CD14-positive monocyte (primary cell): ENCODE measurements at regions not wholly inside any gene's neighbourhood (a gene's known extent, or its start where the extent isn't known, plus 50 kb on each side); places are given as distances from the start of the nearest gene placed in this dataset.

Experiments used
- DNase-seq, 3 donors: peaks; one replicate each; pipeline ENCODE4 v3.0.0-alpha.2; 2011 to 2022
- H2AFZ ChIP-seq: 2 replicates; pipeline ENCODE4 v1.6.0; 2012; ENCODE audit warnings: mild to moderate bottlenecking, low read depth, low read length, inconsistent platforms; ENCODE audit not compliant: insufficient read depth, poor library complexity, severe bottlenecking
- H3K27ac ChIP-seq, 2 donors: 1 replicate in 1 of 2; 2 replicates in 1 of 2; pipeline ENCODE4 v1.5.1; 2012 to 2013; ENCODE audit warnings: low read length in 2 of 2, control low read depth in 1 of 2, inconsistent platforms in 1 of 2, low read depth in 1 of 2, mild to moderate bottlenecking in 1 of 2
- H3K27me3 ChIP-seq, 2 donors: one replicate each; pipeline versions ENCODE4 v1.6.0 to v1.6.1; 2011 to 2013; ENCODE audit warnings: low read length in 2 of 2; ENCODE audit not compliant: control insufficient read depth in 2 of 2, insufficient read depth in 2 of 2
- H3K36me3 ChIP-seq, 2 donors: replicated peaks in 1 of 2; 1 replicate in 1 of 2; 2 replicates in 1 of 2; pipeline versions ENCODE4 v1.5.1 to v1.6.1; 2012 to 2013; ENCODE audit warnings: low read length in 2 of 2, control low read depth in 1 of 2, inconsistent platforms in 1 of 2, mild to moderate bottlenecking in 1 of 2; ENCODE audit not compliant: insufficient read depth in 2 of 2, control insufficient read depth in 1 of 2
- H3K4me1 ChIP-seq, 2 donors: 1 replicate in 1 of 2; 2 replicates in 1 of 2; pipeline versions ENCODE4 v1.5.1 to v1.6.1; 2012 to 2013; ENCODE audit warnings: low read length in 2 of 2, control low read depth in 1 of 2, inconsistent platforms in 1 of 2, mild to moderate bottlenecking in 1 of 2, moderate library complexity in 1 of 2; ENCODE audit not compliant: insufficient read depth in 2 of 2, control insufficient read depth in 1 of 2
- H3K4me2 ChIP-seq: replicated peaks from 2 replicates; pipeline ENCODE3; 2012; ENCODE audit warnings: low read length, moderate library complexity, mild to moderate bottlenecking; ENCODE audit not compliant: poor library complexity, severe bottlenecking; ENCODE audit errors: extremely low read depth
- H3K4me3 ChIP-seq, 3 experiments: fragments of 200-600 bp in 1 of 3; sonication (generic) in 1 of 3; replicated peaks in 1 of 3; 1 replicate in 2 of 3; 2 replicates in 1 of 3; pipeline ENCODE4 v1.5.1; 2011 to 2013; ENCODE audit warnings: low read length in 3 of 3, mild to moderate bottlenecking in 3 of 3, control low read depth in 2 of 3, low read depth in 2 of 3, inconsistent platforms in 1 of 3, moderate library complexity in 1 of 3
- H3K79me2 ChIP-seq: 2 replicates; pipeline ENCODE4 v1.6.0; 2012; ENCODE audit warnings: mild to moderate bottlenecking, control low read depth, inconsistent platforms, low read length, moderate library complexity; ENCODE audit not compliant: insufficient read depth
- H3K9ac ChIP-seq: 2 replicates; pipeline ENCODE4 v1.6.0; 2017; ENCODE audit warnings: low read length, mild to moderate bottlenecking; ENCODE audit not compliant: insufficient read depth, poor library complexity, severe bottlenecking
- H3K9me3 ChIP-seq, 2 donors: replicated peaks in 1 of 2; 1 replicate in 1 of 2; 2 replicates in 1 of 2; pipeline versions ENCODE4 v1.5.1 to v1.6.1; 2012 to 2013; ENCODE audit warnings: low read length in 2 of 2, control low read depth in 1 of 2; ENCODE audit not compliant: control insufficient read depth in 1 of 2, insufficient read depth in 1 of 2
- H4K20me1 ChIP-seq: 2 replicates; pipeline ENCODE4 v1.6.0; 2012; ENCODE audit warnings: mild to moderate bottlenecking, low read length, control low read depth, moderate library complexity; ENCODE audit not compliant: insufficient read depth
- H3K27ac Mint-ChIP-seq, 7 donors: one replicate each; pipeline ENCODE4 v1.8.0; 2020; ENCODE audit warnings: mild to moderate bottlenecking in 7 of 7, mixed read lengths in 7 of 7, moderate library complexity in 6 of 7, inconsistent platforms in 2 of 7
- H3K27me3 Mint-ChIP-seq, 3 donors: one replicate each; pipeline ENCODE4 v1.8.0; 2021 to 2022; ENCODE audit warnings: low read depth in 3 of 3, mild to moderate bottlenecking in 3 of 3, mixed read lengths in 3 of 3, moderate library complexity in 3 of 3, inconsistent platforms in 1 of 3
- H3K36me3 Mint-ChIP-seq, 2 donors: one replicate each; pipeline ENCODE4 v1.8.0; 2020; ENCODE audit warnings: mixed read lengths in 2 of 2, inconsistent platforms in 1 of 2, mild to moderate bottlenecking in 1 of 2
- H3K4me1 Mint-ChIP-seq: one replicate; pipeline ENCODE4 v1.8.0; 2020; ENCODE audit warnings: mild to moderate bottlenecking, mixed read lengths
- H3K4me3 Mint-ChIP-seq, 2 donors: one replicate each; pipeline ENCODE4 v1.8.0; 2020; ENCODE audit warnings: mild to moderate bottlenecking in 2 of 2, mixed read lengths in 2 of 2, moderate library complexity in 1 of 2
- H3K9me3 Mint-ChIP-seq, 7 donors: one replicate each; pipeline ENCODE4 v1.8.0; 2020 to 2022; ENCODE audit warnings: mixed read lengths in 7 of 7, mild to moderate bottlenecking in 6 of 7, moderate library complexity in 6 of 7, inconsistent platforms in 2 of 7
- CTCF ChIP-seq: fragments of 200-600 bp; IDR thresholded peaks from one replicate; pipeline ENCODE4 v1.8.0; 2022; ENCODE audit warnings: antibody characterized with exemption, mild to moderate bottlenecking
- WGBS: methylation state at CpG from one replicate; pipeline ENCODE4 v1.1.5; 2013; ENCODE audit warnings: missing lambda C conversion rate; ENCODE audit not compliant: insufficient coverage; 5-methylcytosine and 5-hydroxymethylcytosine counted together
- intact Hi-C, 2 donors: fragments of 100-400 bp; cut with micrococcal nuclease; formaldehyde crosslinking; loops; one replicate each; pipeline versions ENCODE4 v1.15.0 to v1.15.1; 2023

DNA sequence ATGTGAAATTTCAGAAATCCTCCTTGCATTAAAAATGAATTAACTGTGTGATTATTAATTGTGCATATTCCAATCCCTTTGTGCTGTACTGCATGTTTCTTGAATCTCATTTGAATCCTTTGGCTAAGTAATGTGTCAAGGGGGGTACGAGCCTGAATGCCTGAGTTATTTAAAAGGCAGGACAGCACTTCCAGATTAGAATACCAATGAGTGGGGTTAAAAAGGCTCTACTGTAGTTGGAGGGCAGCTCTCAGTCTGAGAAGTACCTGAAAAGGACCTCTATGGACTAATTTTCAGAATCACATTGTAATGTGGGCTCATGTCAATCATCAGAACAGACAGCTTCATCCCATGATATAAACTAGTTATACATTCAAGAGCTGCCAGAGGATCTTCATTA is 423.0 kb downstream of the GRB14 start:
- H3K36me3 ChIP-seq = no peaks in the 10 kb centered on the region
- WGBS = 80% methylated on average over 1 of the region's 1 CpG

GRCh38 chr2:164190700-164191099 is 430.6 kb downstream of the GRB14 start:
- H3K4me3 Mint-ChIP-seq = no peak overlapping the region
- intact Hi-C loops = no loop called here
- peaks cover 0 to 2% (median 0%) of the 10 kb centered on the region in 3 donors for H3K27me3 Mint-ChIP-seq
- Histone ChIP-seq H3K79me2 (no peaks in the 10 kb centered on the region), H3K27me3 (no peaks in the 10 kb centered on the region), H2AFZ (no peak overlapping the region), H3K4me2 (no peak overlapping the region), H4K20me1 (no peaks in the 10 kb centered on the region), H3K9me3 (peaks cover 0 to 3% of the 10 kb centered on the region in 2 donors), H3K4me3 (no peak overlapping the region), H3K9ac (no peak overlapping the region), H3K27ac (no peak overlapping the region), H3K36me3 (no peaks in the 10 kb centered on the region), H3K4me1 (no peaks in the 10 kb centered on the region)
- H3K36me3 Mint-ChIP-seq = no peaks in the 10 kb centered on the region
- H3K4me1 Mint-ChIP-seq = no peaks in the 10 kb centered on the region
- no peak for TF ChIP-seq CTCF
- no peak for DNase-seq
- no CpG with 5 or more reads among the region's 4 CpGs for WGBS
- H3K27ac Mint-ChIP-seq = no peak overlapping the region
- peaks cover 0 to 3% (median 2%) of the 10 kb centered on the region in 7 donors for H3K9me3 Mint-ChIP-seq

More for the DNA sequence above, 423.0 kb downstream of the GRB14 start:
- Histone ChIP-seq H3K9ac (no peak overlapping the region), H4K20me1 (no peaks in the 10 kb centered on the region), H3K9me3 (peaks cover 0 to under 1% of the 10 kb centered on the region in 2 donors), H2AFZ (no peak overlapping the region), H3K4me2 (no peak overlapping the region), H3K79me2 (no peaks in the 10 kb centered on the region), H3K27ac (no peak overlapping the region), H3K4me1 (no peaks in the 10 kb centered on the region), H3K4me3 (no peak overlapping the region), H3K27me3 (no peaks in the 10 kb centered on the region)
- H3K9me3 Mint-ChIP-seq = peaks cover 0 to 3% (median 0%) of the 10 kb centered on the region in 7 donors
- no peaks in the 10 kb centered on the region for H3K36me3 Mint-ChIP-seq
- DNase-seq = no peak
- intact Hi-C loops = no loop called here
- no peaks in the 10 kb centered on the region for H3K4me1 Mint-ChIP-seq
- TF ChIP-seq CTCF = no peak
- no peak overlapping the region for H3K27ac Mint-ChIP-seq
- no peak overlapping the region for H3K4me3 Mint-ChIP-seq
- peaks cover 0 to 1% (median 0%) of the 10 kb centered on the region in 3 donors for H3K27me3 Mint-ChIP-seq
